UCSD-AML1 (cell line): ENCODE measurements at regions not wholly inside any gene's neighbourhood (a gene's known extent, or its start where the extent isn't known, plus 50 kb on each side); places are given as distances from the start of the nearest gene placed in this dataset.
A peak's percentile ranks its signal among the peaks of the same experiment; 100 is the strongest.

Experiments
- DNase-seq: peaks from one replicate; lab custom pipeline; 2025; ENCODE audit not compliant: unreplicated experiment; lab: John Stamatoyannopoulos, UW

DNA sequence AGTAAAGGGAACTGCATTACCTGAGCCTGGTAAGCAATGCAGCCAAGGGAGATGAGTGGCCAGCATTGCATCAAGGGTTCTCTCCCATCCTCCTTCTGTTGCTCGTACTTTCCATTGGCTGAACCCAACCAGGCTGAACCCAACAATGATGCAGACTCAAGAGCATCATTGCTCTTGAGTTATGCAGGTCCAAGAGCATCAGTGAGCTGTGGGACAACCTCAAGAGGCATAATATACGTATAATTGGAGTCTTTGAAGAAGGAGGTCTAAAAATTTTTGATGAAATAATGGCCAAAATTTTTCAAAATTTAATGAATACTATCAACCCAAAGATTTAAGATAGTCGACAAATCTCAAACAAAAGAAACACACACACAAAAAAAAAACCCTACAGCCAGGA is 213.0 kb downstream of the RNF152 start:
- DNase-seq = no peak

- DNase-seq = no peak
Measured at GRCh38 chr18:61677435-61677970, 215.3 kb downstream of the RNF152 start.

GRCh38 chr18:61676773-61677434 is 215.9 kb downstream of the RNF152 start:
- DNase-seq = no peak

DNA sequence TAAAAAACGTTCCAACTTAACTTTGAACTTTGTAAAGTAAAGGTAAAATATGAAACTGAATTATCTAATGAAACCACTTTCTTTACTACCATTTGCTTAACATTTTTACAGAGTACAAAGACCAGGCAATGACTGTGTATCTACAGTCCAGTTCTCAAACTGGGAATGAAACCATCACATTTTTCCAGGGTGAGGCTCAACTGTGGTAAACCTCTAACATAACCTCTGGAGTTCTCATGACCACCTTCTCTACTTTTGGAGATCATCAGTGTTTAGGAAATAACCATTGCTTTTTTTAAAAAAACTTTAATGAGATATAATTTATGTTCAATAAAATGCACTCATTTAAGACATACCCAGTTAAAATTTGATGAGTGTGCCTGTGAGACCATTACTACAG is 223.5 kb downstream of the RNF152 start:
- no peak for DNase-seq

- DNase-seq = no peak
Measured at GRCh38 chr18:61666876-61667590, 225.8 kb downstream of the RNF152 start.

DNA sequence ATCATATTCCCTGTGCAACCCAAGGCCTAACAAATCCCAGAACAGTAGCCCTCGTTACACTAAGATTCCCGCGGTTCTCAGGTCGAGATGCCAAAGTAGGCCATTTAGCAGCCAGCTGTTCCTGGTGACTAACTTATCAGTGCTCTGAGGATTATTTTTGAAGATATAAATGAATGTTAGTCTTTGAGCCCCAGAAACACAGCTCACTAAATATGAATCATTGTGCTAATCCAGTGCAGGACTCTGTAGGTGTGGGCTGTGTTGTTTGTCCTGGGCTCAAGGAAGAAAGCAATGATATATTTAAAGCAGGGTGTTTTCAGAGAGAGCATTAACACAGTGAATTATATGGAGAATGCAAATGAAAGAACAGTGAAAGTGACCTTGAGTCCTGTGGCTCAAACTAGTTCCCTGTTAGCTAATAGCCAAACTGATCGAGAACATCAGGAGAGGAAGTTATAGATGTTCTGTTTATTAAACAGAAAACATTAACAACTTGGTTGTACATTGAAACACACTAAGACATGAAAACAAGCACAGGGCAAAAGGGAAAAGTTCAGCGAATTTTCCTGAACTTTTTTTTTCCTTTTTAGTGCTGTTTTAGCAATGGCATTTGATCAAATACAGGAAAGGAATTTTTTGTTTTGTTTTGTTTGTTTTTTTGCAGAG is 228.3 kb downstream of the RNF152 start:
- DNase-seq = no peak

- no peak for DNase-seq
Measured at GRCh38 chr18:61662726-61663125, 230.1 kb downstream of the RNF152 start.

- DNase-seq = no peak
Measured at GRCh38 chr18:61658431-61658830, 234.4 kb downstream of the RNF152 start.

- no peak for DNase-seq
Measured at GRCh38 chr18:61657066-61657732, 235.6 kb downstream of the RNF152 start.

DNA sequence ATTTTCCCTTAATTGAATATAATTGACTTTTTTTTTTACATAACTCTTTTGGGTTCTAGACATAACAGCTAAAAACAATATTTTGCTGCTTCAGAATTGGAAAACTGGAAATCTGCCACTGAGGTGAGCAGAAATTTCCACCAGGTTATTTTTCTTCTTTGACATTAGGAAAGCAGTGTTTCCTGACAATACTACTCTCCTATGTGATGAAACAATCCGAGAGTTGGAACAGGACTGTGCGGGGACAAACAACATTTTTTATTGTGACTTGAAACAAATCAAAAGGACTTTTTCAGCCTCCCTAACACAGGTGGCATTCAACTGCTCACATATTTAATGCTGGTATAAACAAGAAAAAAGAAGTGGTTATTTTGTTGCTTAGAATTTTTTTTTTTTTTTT is 237.2 kb downstream of the RNF152 start:
- DNase-seq = no peak

DNA sequence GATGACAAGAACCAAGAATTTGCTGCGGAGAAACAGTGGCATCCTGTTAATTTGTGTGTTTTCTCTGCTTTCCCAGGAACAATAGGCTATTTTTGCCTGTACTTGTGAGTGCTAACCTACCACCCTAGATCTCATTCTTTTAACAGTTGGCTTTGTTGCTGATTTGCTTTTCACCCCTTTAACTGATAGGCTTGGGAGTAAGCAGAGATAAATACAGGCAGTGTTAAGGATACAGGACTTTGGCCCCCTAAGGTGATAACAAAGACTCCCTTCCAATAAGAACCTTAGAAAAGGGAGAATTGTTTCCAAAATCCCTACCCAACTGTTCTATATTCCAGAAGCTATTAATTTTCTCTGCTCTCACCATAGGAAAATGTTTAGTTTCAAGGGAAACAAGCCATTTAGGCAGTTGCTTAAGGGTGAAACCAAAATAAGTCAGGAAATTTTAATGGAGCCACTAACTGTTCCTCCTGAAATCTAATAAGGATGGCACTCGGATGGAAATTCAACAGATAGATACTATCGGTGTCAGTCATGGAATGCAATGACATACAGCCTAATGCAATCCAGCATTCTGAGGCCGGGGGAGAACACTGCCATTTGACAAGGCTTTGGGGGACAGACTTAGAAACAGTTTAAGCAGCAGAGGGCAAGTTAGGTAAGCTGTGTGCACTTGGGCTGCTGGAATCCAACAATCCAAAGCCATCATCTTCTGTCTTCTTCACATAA is 238.8 kb downstream of the RNF152 start:
- no peak for DNase-seq

DNA sequence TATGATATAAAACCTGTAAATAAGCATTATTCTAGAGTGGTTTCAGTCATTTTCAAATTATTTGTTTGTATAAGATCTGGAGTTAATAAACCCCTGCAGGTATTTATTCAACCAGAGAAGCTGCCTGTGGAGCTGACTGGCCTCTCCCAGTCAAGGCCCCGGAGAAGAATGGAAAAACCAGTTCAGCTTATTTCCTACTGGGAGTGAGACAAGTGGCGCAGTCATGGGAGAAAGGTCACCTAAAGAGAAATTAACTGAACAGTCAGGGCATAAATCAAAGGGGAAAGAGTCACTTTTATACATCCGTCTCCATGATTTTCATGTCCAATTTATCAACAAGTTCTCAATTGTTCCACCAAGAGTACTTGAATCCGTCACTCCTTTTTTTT is 240.9 kb downstream of the RNF152 start:
- no peak for DNase-seq

DNA sequence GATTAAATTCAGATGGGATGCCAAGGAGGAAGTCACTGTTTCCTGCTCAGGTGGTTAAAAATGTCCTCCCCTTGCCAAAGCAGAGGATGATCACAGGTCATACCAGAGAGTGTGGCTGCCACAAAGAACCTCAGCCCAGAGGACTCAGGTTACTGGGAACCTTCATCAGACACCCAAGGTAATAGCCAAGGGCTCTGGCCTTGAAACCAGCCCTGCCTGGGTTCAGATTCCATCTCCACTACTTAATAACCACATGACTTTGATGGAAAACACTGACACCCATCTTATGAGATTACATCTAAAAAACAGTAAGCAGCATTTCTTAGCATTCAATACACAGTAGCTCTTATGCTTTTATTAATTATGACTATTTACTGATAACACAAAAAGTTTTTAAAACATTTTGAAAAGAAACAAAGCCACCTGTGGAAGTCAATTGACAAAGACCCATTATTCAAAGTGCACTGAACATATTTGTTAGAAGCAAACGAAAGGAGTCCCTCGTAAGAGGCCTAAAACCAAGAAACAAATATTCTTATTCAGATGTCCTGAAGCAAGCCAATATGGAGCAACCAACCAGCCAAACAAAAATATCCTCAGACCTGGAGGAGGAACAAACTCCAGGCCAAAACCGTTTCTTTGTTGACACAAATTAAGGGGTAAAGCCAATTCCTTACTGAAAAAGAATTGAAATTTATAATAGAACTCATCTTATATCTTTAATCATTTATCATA is 241.5 kb downstream of the RNF152 start:
- DNase-seq = no peak

GRCh38 chr18:61643884-61644647 is 248.7 kb downstream of the RNF152 start:
- DNase-seq = peak; percentile 45

DNA sequence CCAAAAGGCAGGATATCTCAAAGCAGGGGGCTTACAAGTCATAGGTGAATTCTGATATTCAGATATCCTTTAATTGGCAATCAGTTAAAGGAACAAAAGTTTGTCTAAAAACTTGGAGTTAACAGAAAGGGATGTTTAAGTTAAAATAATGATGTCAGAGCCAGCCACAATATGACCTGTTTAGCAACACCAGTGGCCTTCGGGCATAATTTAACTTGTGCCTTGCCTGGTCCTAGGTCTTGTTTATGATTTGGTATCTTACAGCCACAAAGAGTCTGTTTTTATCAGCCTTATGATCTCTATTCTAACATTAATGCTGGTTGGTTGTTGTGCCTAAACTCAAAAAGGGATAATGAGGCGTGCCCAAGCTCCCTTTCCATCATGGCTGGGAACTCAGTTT is 252.9 kb downstream of the RNF152 start:
- no peak for DNase-seq

DNA sequence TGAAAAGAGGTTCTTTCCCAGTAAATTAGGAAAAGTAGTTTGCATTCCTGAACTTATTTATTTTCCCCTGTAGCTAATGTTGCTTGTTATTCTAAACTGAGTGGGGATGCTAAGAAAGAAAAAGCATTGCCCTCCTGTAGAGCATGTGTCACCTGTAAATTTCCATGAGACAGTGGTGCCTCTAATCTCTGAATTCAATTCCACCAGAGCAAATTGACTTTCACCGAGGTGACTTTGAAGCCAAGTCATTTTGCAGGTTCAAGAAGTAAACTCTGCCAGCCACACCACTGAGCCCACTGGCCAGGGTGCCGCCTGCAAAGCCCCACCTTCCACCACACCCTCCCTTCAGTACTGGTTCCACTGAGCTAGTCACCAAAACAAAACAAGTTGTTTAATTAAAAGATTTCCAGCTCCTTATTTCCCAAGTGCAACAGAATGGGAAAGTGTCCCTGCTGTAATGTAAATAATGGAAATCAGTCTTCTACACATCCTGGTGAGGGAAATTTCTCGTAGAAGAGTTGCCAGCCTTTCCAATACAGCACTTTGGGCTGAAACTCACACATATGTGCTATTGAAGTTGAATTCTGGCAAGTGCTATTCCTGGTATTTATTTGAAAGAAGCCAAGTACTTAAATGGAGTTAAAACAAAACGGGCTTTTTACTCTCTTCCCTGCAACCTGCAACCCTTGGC is 254.8 kb downstream of the RNF152 start:
- DNase-seq = no peak

DNA sequence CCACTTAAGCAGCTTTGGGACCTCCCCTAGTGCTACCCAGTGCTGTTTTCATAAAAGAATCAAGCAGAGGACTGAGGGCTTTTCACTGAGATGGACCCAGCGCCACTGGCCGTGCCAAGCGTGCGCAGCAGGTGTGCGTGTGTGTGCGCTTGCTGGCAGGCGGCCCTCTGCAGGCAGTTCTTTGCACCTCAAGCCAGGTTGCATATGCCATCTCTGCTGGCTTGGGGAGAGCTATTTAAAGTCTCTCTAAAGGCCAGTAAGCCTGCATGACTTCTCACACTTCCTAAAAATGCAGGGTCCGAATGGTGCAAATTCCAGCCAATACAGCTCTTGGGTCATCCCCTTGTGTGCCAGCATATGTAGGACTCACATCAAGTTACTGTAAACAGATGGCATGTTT is 255.5 kb downstream of the RNF152 start:
- DNase-seq = no peak

GRCh38 chr18:61635901-61636528 is 256.8 kb downstream of the RNF152 start:
- peak; percentile 27 for DNase-seq
